Aorta (tissue), 5 donors: ENCODE measurements at regions not wholly inside any gene's neighbourhood (a gene's known extent, or its start where the extent isn't known, plus 50 kb on each side); places are given as distances from the start of the nearest gene placed in this dataset.
A peak's percentile ranks its signal among the peaks of the same experiment; 100 is the strongest.

Experiments
- ATAC-seq: fragments of 200-7000 bp; cut with Tn5 transposase; one replicate; pipeline ENCODE4 v1.9.1; 2022; ENCODE audit warnings: moderate library complexity; ENCODE audit not compliant: low FRiP score
- DNase-seq, 2 donors: peaks; one replicate each; pipeline ENCODE4 v3.0.0-alpha.2; 2020
- H3K27ac ChIP-seq, 2 donors: one replicate each; pipeline ENCODE4 v1.5.1; 2013; ENCODE audit warnings: low read length in 2 of 2, mild to moderate bottlenecking in 2 of 2, moderate library complexity in 2 of 2, control low read depth in 1 of 2, inconsistent platforms in 1 of 2, low read depth in 1 of 2
- H3K27me3 ChIP-seq, 2 donors: one replicate each; pipeline ENCODE4 v1.6.1; 2013; ENCODE audit warnings: control low read depth in 1 of 2, low read length in 1 of 2, mild to moderate bottlenecking in 1 of 2, moderate library complexity in 1 of 2; ENCODE audit not compliant: insufficient read depth in 2 of 2, control insufficient read depth in 1 of 2
- H3K36me3 ChIP-seq, 2 donors: one replicate each; pipeline ENCODE4 v1.6.1; 2013; ENCODE audit warnings: control low read depth in 1 of 2, low read length in 1 of 2, mild to moderate bottlenecking in 1 of 2; ENCODE audit not compliant: insufficient read depth in 2 of 2, control insufficient read depth in 1 of 2
- H3K4me1 ChIP-seq, 2 donors: one replicate each; pipeline ENCODE4 v1.6.1; 2013; ENCODE audit warnings: low read length in 2 of 2, control low read depth in 1 of 2, mild to moderate bottlenecking in 1 of 2, moderate library complexity in 1 of 2; ENCODE audit not compliant: insufficient read depth in 2 of 2, control insufficient read depth in 1 of 2
- H3K4me3 ChIP-seq, 2 donors: one replicate each; pipeline ENCODE4 v1.5.1; 2013; ENCODE audit warnings: low read length in 2 of 2, control low read depth in 1 of 2, mild to moderate bottlenecking in 1 of 2
- H3K9me3 ChIP-seq: one replicate; pipeline ENCODE4 v1.6.1; 2013; ENCODE audit warnings: mild to moderate bottlenecking, low read length; ENCODE audit not compliant: control insufficient read depth
- WGBS, 2 donors: extraction: QIAGEN DNeasy Blood & Tissue Kit; methylation state at CpG; one replicate each; pipeline ENCODE4 v1.1.7; 2013; 5-methylcytosine and 5-hydroxymethylcytosine counted together
- intact Hi-C, 2 donors: fragments of 100-400 bp; cut with DNase I; formaldehyde crosslinking; loops; one replicate each; pipeline versions ENCODE4 v1.14.2 to v1.15.0; 2022
- donor health status: healthy with polysubstance abuse.
- donor health status: Bipolar disorder and iron deficiency.
- donor health status: DM: no; HTN: no; CAD: no.
- donor health status: DM: no; HTN: no; CAD: no.
- donor health status: DM: yes; HTN: yes; CAD: no.

GRCh38 chr10:78207216-78207615 is 173.6 kb downstream of the RPS24 start:
- Histone ChIP-seq H3K4me3 (no peak overlapping the region), H3K4me1 (no peaks in the 10 kb centered on the region), H3K9me3 (no peaks in the 10 kb centered on the region), H3K36me3 (no peaks in the 10 kb centered on the region), H3K27ac (no peak overlapping the region), H3K27me3 (no peaks in the 10 kb centered on the region)
- intact Hi-C loops: no loop called here
- DNase-seq (no peak), ATAC-seq (no peak)
- 86 to 90% methylated on average over 5 of the region's 5 CpGs for WGBS, 2 donors

GRCh38 chr10:78207776-78208175 is 174.1 kb downstream of the RPS24 start:
- no peak for ATAC-seq
- no peak for DNase-seq
- Histone ChIP-seq H3K4me3 (no peak overlapping the region), H3K36me3 (no peaks in the 10 kb centered on the region), H3K9me3 (no peaks in the 10 kb centered on the region), H3K27me3 (no peaks in the 10 kb centered on the region), H3K27ac (no peak overlapping the region), H3K4me1 (no peaks in the 10 kb centered on the region)
- intact Hi-C loops: no loop called here
- WGBS, 2 donors: 93 to 94% methylated on average over 4 of the region's 4 CpGs

- Histone ChIP-seq H3K36me3 (no peaks in the 10 kb centered on the region), H3K4me1 (no peaks in the 10 kb centered on the region), H3K27ac (no peak overlapping the region), H3K9me3 (no peaks in the 10 kb centered on the region), H3K27me3 (no peaks in the 10 kb centered on the region), H3K4me3 (no peak overlapping the region)
- WGBS, 2 donors: 91 to 96% methylated on average over 4 of the region's 4 CpGs
- no peak for ATAC-seq
- no peak for DNase-seq
- intact Hi-C loops: loop anchor here (2.0 to 10.0 kb wide), 6 partner anchors 92 to 987 kb away; partner anchors contain the start of gene ZMIZ1 (in 2 of the 2)
These were observed 176.3 kb downstream of the RPS24 start for GRCh38 chr10:78209970-78210369.

GRCh38 chr10:78210548-78210947 is 176.9 kb downstream of the RPS24 start:
- Histone ChIP-seq H3K27ac (no peak overlapping the region), H3K4me1 (no peaks in the 10 kb centered on the region), H3K27me3 (no peaks in the 10 kb centered on the region), H3K4me3 (no peak overlapping the region), H3K36me3 (no peaks in the 10 kb centered on the region), H3K9me3 (no peaks in the 10 kb centered on the region)
- no peak for DNase-seq
- ATAC-seq: no peak
- 95 to 96% methylated on average over 5 of the region's 5 CpGs for WGBS, 2 donors
- intact Hi-C loops: loop anchor here (2.0 to 10.0 kb wide), 6 partner anchors 92 to 987 kb away; partner anchors contain the start of gene ZMIZ1 (in 2 of the 2)

GRCh38 chr10:78210976-78211375 is 177.3 kb downstream of the RPS24 start:
- no peaks in the 10 kb centered on the region for H3K9me3 ChIP-seq
- DNase-seq: no peak
- no peak overlapping the region for H3K27ac ChIP-seq
- H3K27me3 ChIP-seq: no peaks in the 10 kb centered on the region
- H3K4me1 ChIP-seq: no peaks in the 10 kb centered on the region
- intact Hi-C loops: loop anchor here (2.0 to 10.0 kb wide), 6 partner anchors 91 to 986 kb away; partner anchors contain the start of gene ZMIZ1 (in 2 of the 2)
- 79 to 88% methylated on average over 6 of the region's 6 CpGs for WGBS, 2 donors
- ATAC-seq: no peak
- H3K4me3 ChIP-seq: no peak overlapping the region
- no peaks in the 10 kb centered on the region for H3K36me3 ChIP-seq

- WGBS, 2 donors: 45 to 52% methylated on average over 6 of the region's 6 CpGs
- Histone ChIP-seq H3K4me3 (no peak overlapping the region), H3K27ac (no peak overlapping the region), H3K4me1 (no peaks in the 10 kb centered on the region), H3K9me3 (no peaks in the 10 kb centered on the region), H3K27me3 (no peaks in the 10 kb centered on the region), H3K36me3 (no peaks in the 10 kb centered on the region)
- DNase-seq (peak in 1 of 2 donors; percentile 65), ATAC-seq (no peak)
- intact Hi-C loops: loop anchor here (2.0 to 10.0 kb wide), 7 partner anchors 91 to 986 kb away; partner anchors contain the start of gene ZMIZ1 (in 2 of the 2)
These were observed 177.9 kb downstream of the RPS24 start for GRCh38 chr10:78211561-78212051.

GRCh38 chr10:78212060-78212785 is 178.6 kb downstream of the RPS24 start:
- WGBS, 2 donors: 81 to 86% methylated on average over 10 of the region's 10 CpGs
- Histone ChIP-seq H3K4me3 (no peak overlapping the region), H3K9me3 (no peaks in the 10 kb centered on the region), H3K4me1 (no peaks in the 10 kb centered on the region), H3K27me3 (no peaks in the 10 kb centered on the region), H3K36me3 (no peaks in the 10 kb centered on the region), H3K27ac (no peak overlapping the region)
- DNase-seq: no peak
- intact Hi-C loops: loop anchor here (2.0 to 10.0 kb wide), 6 partner anchors 90 to 985 kb away; partner anchors contain the start of gene ZMIZ1 (in 2 of the 2)
- ATAC-seq: no peak

- WGBS, 2 donors: 91 to 92% methylated on average over 7 of the region's 7 CpGs
- Histone ChIP-seq H3K4me1 (no peaks in the 10 kb centered on the region), H3K4me3 (no peak overlapping the region), H3K27me3 (no peaks in the 10 kb centered on the region), H3K27ac (no peak overlapping the region), H3K36me3 (no peaks in the 10 kb centered on the region), H3K9me3 (no peaks in the 10 kb centered on the region)
- ATAC-seq: no peak
- intact Hi-C loops: loop anchor here (2.0 to 10.0 kb wide), 6 partner anchors 90 to 985 kb away; partner anchors contain the start of gene ZMIZ1 (in 2 of the 2)
- no peak for DNase-seq
These were observed 179.1 kb downstream of the RPS24 start for GRCh38 chr10:78212786-78213175.

GRCh38 chr10:78214955-78215354 is 181.3 kb downstream of the RPS24 start:
- intact Hi-C loops: loop anchor here (5.0 to 10.0 kb wide), 5 partner anchors 87 to 982 kb away; partner anchors contain the start of gene ZMIZ1 (in 2 of the 2)
- 66% methylated on average over 4 of the region's 4 CpGs for WGBS, 2 donors
- H3K27ac ChIP-seq: peak overlapping the region in 1 of 2 donors; percentile 47
- H3K9me3 ChIP-seq: no peaks in the 10 kb centered on the region
- no peaks in the 10 kb centered on the region for H3K36me3 ChIP-seq
- no peaks in the 10 kb centered on the region for H3K27me3 ChIP-seq
- no peak overlapping the region for H3K4me3 ChIP-seq
- peak; percentile 13 for ATAC-seq
- no peaks in the 10 kb centered on the region for H3K4me1 ChIP-seq
- DNase-seq: no peak
